Loucy (cell line): ENCODE measurements at regions not wholly inside any gene's neighbourhood (a gene's known extent, or its start where the extent isn't known, plus 50 kb on each side); places are given as distances from the start of the nearest gene placed in this dataset.

ENCODE experiments used
- H2AFZ ChIP-seq: fragments of 200-600 bp; sonication (generic); 2 replicates; pipeline ENCODE4 v1.6.0; 2016; ENCODE audit warnings: antibody characterized with exemption, mild to moderate bottlenecking, low read length, moderate library complexity
- H3F3A ChIP-seq: fragments of 200-600 bp; 2 replicates; pipeline ENCODE4 v1.6.0; 2016; ENCODE audit warnings: antibody characterized with exemption, low read depth, mild to moderate bottlenecking
- H3K27me3 ChIP-seq: fragments of 200-600 bp; sonication (generic); 2 replicates; pipeline ENCODE4 v1.6.1; 2014; ENCODE audit warnings: low read length, mild to moderate bottlenecking; ENCODE audit not compliant: insufficient read depth, poor library complexity, severe bottlenecking
- H3K36me3 ChIP-seq: fragments of 200-600 bp; sonication (generic); 2 replicates; pipeline ENCODE4 v1.6.1; 2016; ENCODE audit warnings: low read length; ENCODE audit not compliant: insufficient read depth
- H3K4me1 ChIP-seq: fragments of 200-600 bp; sonication (generic); 2 replicates; pipeline ENCODE4 v1.5.1; 2014; ENCODE audit warnings: low read length, mild to moderate bottlenecking; ENCODE audit not compliant: insufficient read depth, poor library complexity, severe bottlenecking
- H3K4me2 ChIP-seq: fragments of 200-600 bp; sonication (generic); 2 replicates; pipeline ENCODE4 v1.6.0; 2014; ENCODE audit warnings: antibody characterized with exemption, low read length, low read depth, mild to moderate bottlenecking; ENCODE audit not compliant: poor library complexity, severe bottlenecking
- H3K4me3 ChIP-seq: fragments of 200-600 bp; sonication (generic); 2 replicates; pipeline ENCODE4 v1.5.1; 2014; ENCODE audit warnings: low read length, mild to moderate bottlenecking, mixed read lengths; ENCODE audit not compliant: poor library complexity, severe bottlenecking
- H3K79me2 ChIP-seq: fragments of 200-600 bp; sonication (generic); 2 replicates; pipeline ENCODE4 v1.6.1; 2014; ENCODE audit warnings: low read length; ENCODE audit not compliant: insufficient read depth
- H3K9ac ChIP-seq: fragments of 200-600 bp; sonication (generic); 2 replicates; pipeline ENCODE4 v1.6.0; 2014; ENCODE audit warnings: mild to moderate bottlenecking, low read depth, low read length, moderate library complexity; ENCODE audit not compliant: poor library complexity, severe bottlenecking
- H3K9me2 ChIP-seq: fragments of 200-600 bp; sonication (generic); replicated peaks from 2 replicates; pipeline ENCODE4 v1.6.1; 2016; ENCODE audit warnings: low read depth, low read length, mixed read lengths
- H3K9me3 ChIP-seq: fragments of 200-600 bp; sonication (generic); 2 replicates; pipeline ENCODE4 v1.6.1; 2014; ENCODE audit warnings: mild to moderate bottlenecking, antibody characterized with exemption, low read length, low read depth; ENCODE audit not compliant: insufficient read depth
- H4K20me1 ChIP-seq: fragments of 200-600 bp; sonication (generic); 2 replicates; pipeline ENCODE4 v1.6.0; 2014; ENCODE audit warnings: antibody characterized with exemption, low read length, mild to moderate bottlenecking; ENCODE audit not compliant: insufficient read depth, poor library complexity, severe bottlenecking
- EZH2phosphoT487 ChIP-seq: fragments of 200-600 bp; IDR thresholded peaks from 2 replicates; pipeline ENCODE4 v1.6.1; 2018; ENCODE audit warnings: antibody characterized with exemption, mild to moderate bottlenecking, moderate library complexity, borderline replicate concordance
- TF ChIP-seq, protein P1 (sequence below): fragments of 200-600 bp; sonication (generic); conservative IDR thresholded peaks from 2 replicates; pipeline ENCODE4 v1.5.1; 2014; ENCODE audit warnings: mild to moderate bottlenecking, antibody characterized with exemption, low read length

GRCh38 chr2:221874444-221874843, 302.3 kb upstream of the EPHA4 start:
- Histone ChIP-seq H3K27me3 (no peaks in the 10 kb centered on the region), H3K9ac (no peak overlapping the region), H4K20me1 (no peaks in the 10 kb centered on the region), H3K9me2 (no peaks in the 10 kb centered on the region), H3K36me3 (no peaks in the 10 kb centered on the region), H3K4me1 (no peaks in the 10 kb centered on the region), H3K79me2 (no peaks in the 10 kb centered on the region), H3K4me2 (no peak overlapping the region), H3F3A (no peaks in the 10 kb centered on the region), H3K4me3 (no peak overlapping the region), H2AFZ (no peak overlapping the region), H3K9me3 (no peaks in the 10 kb centered on the region)
- TF ChIP-seq EZH2phosphoT487 = no peak
- TF ChIP-seq, protein P1, sequence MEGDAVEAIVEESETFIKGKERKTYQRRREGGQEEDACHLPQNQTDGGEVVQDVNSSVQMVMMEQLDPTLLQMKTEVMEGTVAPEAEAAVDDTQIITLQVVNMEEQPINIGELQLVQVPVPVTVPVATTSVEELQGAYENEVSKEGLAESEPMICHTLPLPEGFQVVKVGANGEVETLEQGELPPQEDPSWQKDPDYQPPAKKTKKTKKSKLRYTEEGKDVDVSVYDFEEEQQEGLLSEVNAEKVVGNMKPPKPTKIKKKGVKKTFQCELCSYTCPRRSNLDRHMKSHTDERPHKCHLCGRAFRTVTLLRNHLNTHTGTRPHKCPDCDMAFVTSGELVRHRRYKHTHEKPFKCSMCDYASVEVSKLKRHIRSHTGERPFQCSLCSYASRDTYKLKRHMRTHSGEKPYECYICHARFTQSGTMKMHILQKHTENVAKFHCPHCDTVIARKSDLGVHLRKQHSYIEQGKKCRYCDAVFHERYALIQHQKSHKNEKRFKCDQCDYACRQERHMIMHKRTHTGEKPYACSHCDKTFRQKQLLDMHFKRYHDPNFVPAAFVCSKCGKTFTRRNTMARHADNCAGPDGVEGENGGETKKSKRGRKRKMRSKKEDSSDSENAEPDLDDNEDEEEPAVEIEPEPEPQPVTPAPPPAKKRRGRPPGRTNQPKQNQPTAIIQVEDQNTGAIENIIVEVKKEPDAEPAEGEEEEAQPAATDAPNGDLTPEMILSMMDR = no peak

DNA sequence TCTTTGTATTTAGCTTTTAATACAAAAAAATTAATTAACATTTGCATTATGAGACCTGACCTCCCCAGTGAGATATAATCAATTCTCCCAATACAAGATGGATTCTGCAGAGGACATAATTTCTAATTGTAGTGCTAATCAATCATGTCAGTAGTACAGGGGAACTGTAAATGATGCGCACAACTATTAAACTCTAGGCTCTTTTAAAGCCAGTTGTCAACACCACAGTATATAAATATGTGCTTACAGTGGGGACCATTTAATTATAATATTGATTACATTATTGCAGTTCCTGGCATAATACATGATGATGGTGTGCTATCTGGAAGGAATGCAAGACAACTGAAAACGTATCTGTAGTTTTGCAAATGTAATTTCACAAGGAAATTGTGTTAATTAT, 285.6 kb upstream of the EPHA4 start:
- H3K9ac ChIP-seq = no peak overlapping the region
- TF ChIP-seq, protein P1 = no peak
- TF ChIP-seq EZH2phosphoT487 = no peak
- no peaks in the 10 kb centered on the region for H3K79me2 ChIP-seq
- no peak overlapping the region for H3K4me2 ChIP-seq
- H3F3A ChIP-seq = no peaks in the 10 kb centered on the region
- H3K4me1 ChIP-seq = no peaks in the 10 kb centered on the region
- H3K9me3 ChIP-seq = no peaks in the 10 kb centered on the region; the same call in 1 of the 2 replicates
- H3K36me3 ChIP-seq = no peaks in the 10 kb centered on the region
- H4K20me1 ChIP-seq = no peaks in the 10 kb centered on the region
- H3K4me3 ChIP-seq = no peak overlapping the region
- H3K27me3 ChIP-seq = no peaks in the 10 kb centered on the region
- no peaks in the 10 kb centered on the region for H3K9me2 ChIP-seq
- H2AFZ ChIP-seq = no peak overlapping the region

DNA sequence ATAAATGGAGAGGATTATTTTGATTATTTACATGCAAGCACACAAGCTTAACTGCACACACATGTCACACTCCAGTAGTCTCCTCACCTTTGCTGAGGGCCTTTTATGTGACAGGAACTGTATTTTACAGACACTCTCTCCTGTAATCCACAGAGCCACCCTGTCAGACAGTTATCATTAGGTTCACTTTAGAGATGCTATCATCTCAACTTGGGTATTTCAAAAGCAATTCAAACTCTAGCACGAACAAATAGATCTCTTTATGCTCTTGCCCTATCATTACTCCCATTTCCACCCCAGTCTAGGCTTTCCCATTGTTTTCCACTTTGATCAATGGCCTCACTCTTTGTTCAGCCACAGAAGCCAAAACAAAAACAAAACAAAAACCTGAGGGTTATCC, 281.2 kb upstream of the EPHA4 start:
- no peak overlapping the region for H3K4me3 ChIP-seq
- H3K9me2 ChIP-seq = no peaks in the 10 kb centered on the region
- H3F3A ChIP-seq = no peaks in the 10 kb centered on the region
- no peak overlapping the region for H2AFZ ChIP-seq
- no peaks in the 10 kb centered on the region for H3K27me3 ChIP-seq
- TF ChIP-seq EZH2phosphoT487 = no peak
- TF ChIP-seq, protein P1 = no peak
- no peaks in the 10 kb centered on the region for H3K4me1 ChIP-seq
- H3K79me2 ChIP-seq = no peaks in the 10 kb centered on the region
- no peak overlapping the region for H3K9ac ChIP-seq
- no peaks in the 10 kb centered on the region; the same call in 1 of the 2 replicates for H3K9me3 ChIP-seq
- H3K4me2 ChIP-seq = no peak overlapping the region
- H3K36me3 ChIP-seq = no peaks in the 10 kb centered on the region
- no peaks in the 10 kb centered on the region for H4K20me1 ChIP-seq
